WTC11 (cell line): ENCODE measurements at regions not wholly inside any gene's neighbourhood (a gene's known extent, or its start where the extent isn't known, plus 50 kb on each side); places are given as distances from the start of the nearest gene placed in this dataset.

Source experiments
- ATAC-seq: fragments of 200-7000 bp; cut with Tn5 transposase; 2 replicates; pipeline ENCODE4 v1.10.0; 2021; ENCODE audit warnings: mild to moderate bottlenecking, moderate library complexity
- CTCF ChIA-PET: fragments of 300-600 bp; sonication (Branson Sonifier 250); formaldehyde crosslinking; loops from one replicate; lab custom pipeline; 2021; ENCODE audit warnings: antibody characterized with exemption; lab: Charles Lee
- POLR2A ChIA-PET: fragments of 350-600 bp; sonication (Branson Sonifier 250); formaldehyde crosslinking; loops from one replicate; lab custom pipeline; 2021; ENCODE audit warnings: antibody characterized with exemption; lab: Charles Lee
- DNase-seq: peaks from one replicate; pipeline ENCODE4 v3.0.0; 2021; ENCODE audit warnings: low spot score
- H3K27ac Mint-ChIP-seq: 2 replicates; pipeline ENCODE4 v1.8.0; 2021; ENCODE audit warnings: mixed read lengths
- H3K27me3 Mint-ChIP-seq: 2 replicates; pipeline ENCODE4 v1.8.0; 2021; ENCODE audit warnings: low read depth, mild to moderate bottlenecking, moderate library complexity, mixed read lengths
- H3K36me3 Mint-ChIP-seq: 2 replicates; pipeline ENCODE4 v1.8.0; 2021; ENCODE audit warnings: mixed read lengths
- H3K4me1 Mint-ChIP-seq: 2 replicates; pipeline ENCODE4 v1.8.0; 2022; ENCODE audit warnings: mixed read lengths
- H3K4me3 Mint-ChIP-seq: 2 replicates; pipeline ENCODE4 v1.8.0; 2021; ENCODE audit warnings: mild to moderate bottlenecking, moderate library complexity, mixed read lengths
- H3K9me3 Mint-ChIP-seq: 2 replicates; pipeline ENCODE4 v1.8.0; 2021; ENCODE audit warnings: mixed read lengths
- ATF3 ChIP-seq: sonication (generic); formaldehyde crosslinking; conservative IDR thresholded peaks from 2 replicates; pipeline ENCODE4 v1.8.1; 2022; ENCODE audit warnings: mild to moderate bottlenecking, missing genetic modification reagents
- E2F1 ChIP-seq: sonication (generic); formaldehyde crosslinking; IDR thresholded peaks from 2 replicates; pipeline ENCODE4 v1.8.0; 2022; ENCODE audit warnings: mild to moderate bottlenecking, missing genetic modification reagents
- E2F4 ChIP-seq: sonication (generic); formaldehyde crosslinking; IDR thresholded peaks from 2 replicates; pipeline ENCODE4 v1.8.1; 2022; ENCODE audit warnings: low read depth, mild to moderate bottlenecking, moderate library complexity, missing genetic modification reagents, borderline replicate concordance
- GRHL2 ChIP-seq: fragments of 250-450 bp; sonication (Bioruptor Pico); IDR thresholded peaks from 2 replicates; pipeline ENCODE4 v1.8.0; 2022; ENCODE audit warnings: mild to moderate bottlenecking, moderate library complexity; ENCODE audit not compliant: insufficient replicate concordance, severe bottlenecking
- MLX ChIP-seq: sonication (generic); formaldehyde crosslinking; IDR thresholded peaks from 2 replicates; pipeline ENCODE4 v1.8.1; 2023; ENCODE audit warnings: mild to moderate bottlenecking, missing genetic modification reagents, moderate library complexity
- MXD4 ChIP-seq: fragments of 250-450 bp; sonication (Bioruptor Pico); IDR thresholded peaks from 2 replicates; pipeline ENCODE4 v1.8.0; 2021; ENCODE audit warnings: mild to moderate bottlenecking, moderate library complexity, borderline replicate concordance
- NFYB ChIP-seq: sonication (generic); formaldehyde crosslinking; conservative IDR thresholded peaks from 2 replicates; pipeline ENCODE4 v1.8.0; 2022; ENCODE audit warnings: low read depth, missing genetic modification reagents
- NR3C1 ChIP-seq: sonication (generic); formaldehyde crosslinking; conservative IDR thresholded peaks from 2 replicates; pipeline ENCODE4 v1.8.1; 2023; ENCODE audit warnings: low read depth, mild to moderate bottlenecking, missing genetic modification reagents
- OVOL2 ChIP-seq: fragments of 250-450 bp; sonication (Bioruptor Pico); IDR thresholded peaks from 2 replicates; pipeline ENCODE4 v1.9.0; 2021; ENCODE audit warnings: mild to moderate bottlenecking, borderline replicate concordance
- PRDM15 ChIP-seq: sonication (generic); formaldehyde crosslinking; IDR thresholded peaks from 2 replicates; pipeline ENCODE4 v1.8.0; 2022; ENCODE audit warnings: missing genetic modification reagents
- PRRX2 ChIP-seq: fragments of 250-450 bp; sonication (Bioruptor Pico); IDR thresholded peaks from 2 replicates; pipeline ENCODE4 v1.8.0; 2021; ENCODE audit warnings: mild to moderate bottlenecking
- RELA ChIP-seq: sonication (generic); formaldehyde crosslinking; IDR thresholded peaks from 2 replicates; pipeline ENCODE4 v1.8.1; 2022; ENCODE audit warnings: missing genetic modification reagents, mild to moderate bottlenecking, borderline replicate concordance
- SOX15 ChIP-seq: fragments of 250-450 bp; sonication (Bioruptor Pico); IDR thresholded peaks from 2 replicates; pipeline ENCODE4 v1.9.0; 2021; ENCODE audit warnings: mild to moderate bottlenecking
- TCF7 ChIP-seq: sonication (generic); formaldehyde crosslinking; IDR thresholded peaks from 2 replicates; pipeline ENCODE4 v1.8.0; 2022; ENCODE audit warnings: mild to moderate bottlenecking, low read depth, missing genetic modification reagents, moderate library complexity
- ZMAT4 ChIP-seq: fragments of 250-450 bp; sonication (Bioruptor Pico); IDR thresholded peaks from 2 replicates; pipeline ENCODE4 v1.9.0; 2021; ENCODE audit warnings: mild to moderate bottlenecking
- ZNF138 ChIP-seq: sonication (generic); formaldehyde crosslinking; conservative IDR thresholded peaks from 2 replicates; pipeline ENCODE4 v1.8.1; 2022; ENCODE audit warnings: mild to moderate bottlenecking, moderate library complexity, missing genetic modification reagents
- ZNF281 ChIP-seq: sonication (generic); formaldehyde crosslinking; IDR thresholded peaks from 2 replicates; pipeline ENCODE4 v1.8.0; 2023; ENCODE audit warnings: mild to moderate bottlenecking, missing genetic modification reagents
- ZNF416 ChIP-seq: fragments of 250-450 bp; sonication (Bioruptor Pico); IDR thresholded peaks from 2 replicates; pipeline ENCODE4 v1.9.0; 2021; ENCODE audit warnings: mild to moderate bottlenecking, inconsistent platforms
- ZNF512 ChIP-seq: sonication (generic); formaldehyde crosslinking; IDR thresholded peaks from 2 replicates; pipeline ENCODE4 v1.8.1; 2022; ENCODE audit warnings: missing genetic modification reagents, borderline replicate concordance
- ZNF671 ChIP-seq: fragments of 250-450 bp; sonication (Bioruptor Pico); IDR thresholded peaks from 2 replicates; pipeline ENCODE4 v1.8.0; 2021; ENCODE audit warnings: mild to moderate bottlenecking

GRCh38 chrX:129025376-129025775 is 497.9 kb downstream of the SMARCA1 start (continued):
- TF ChIP-seq ZNF416 (CRISPR knock-in tag) (no peak), RELA (no peak), SOX15 (no peak), MXD4 (CRISPR knock-in tag) (no peak), NR3C1 (CRISPR knock-in tag) (no peak), OVOL2 (CRISPR knock-in tag) (no peak), PRRX2 (CRISPR knock-in tag) (no peak), NFYB (CRISPR knock-in tag) (no peak)

- H3K36me3 Mint-ChIP-seq: peaks cover 9% of the 10 kb centered on the region
- H3K9me3 Mint-ChIP-seq: peaks cover 11% of the 10 kb centered on the region
- POLR2A ChIA-PET: no interaction called here
- no peak overlapping the region for H3K4me3 Mint-ChIP-seq
- no peak overlapping the region for H3K27ac Mint-ChIP-seq
- CTCF ChIA-PET: no interaction called here
- TF ChIP-seq ZNF671 (CRISPR knock-in tag): no peak
- peaks cover 26% of the 10 kb centered on the region for H3K4me1 Mint-ChIP-seq
- ATAC-seq: no peak
- H3K27me3 Mint-ChIP-seq: no peaks in the 10 kb centered on the region
- no peak for DNase-seq
Observed at GRCh38 chrX:129019412-129019811, 503.9 kb downstream of the SMARCA1 start.

GRCh38 chrX:129015381-129015780 is 507.9 kb downstream of the SMARCA1 start:
- DNase-seq (no peak), ATAC-seq (no peak)
- H3K4me1 Mint-ChIP-seq: peaks cover 31% of the 10 kb centered on the region
- no peak overlapping the region for H3K27ac Mint-ChIP-seq
- H3K9me3 Mint-ChIP-seq: no peaks in the 10 kb centered on the region
- CTCF ChIA-PET: interaction anchor here (1.6 kb wide), 1 partner anchor 9 kb away, joined by 3 read pairs; no protein-coding TSS in a partner anchor
- POLR2A ChIA-PET: no interaction called here
- no peaks in the 10 kb centered on the region for H3K27me3 Mint-ChIP-seq
- H3K4me3 Mint-ChIP-seq: no peak overlapping the region
- H3K36me3 Mint-ChIP-seq: no peaks in the 10 kb centered on the region
- TF ChIP-seq ZMAT4 (CRISPR knock-in tag): no peak
- no peak for TF ChIP-seq ATF3 (CRISPR knock-in tag)
- TF ChIP-seq MLX (CRISPR knock-in tag): no peak
- TF ChIP-seq TCF7 (CRISPR knock-in tag): no peak
- no peak for TF ChIP-seq ZNF281 (CRISPR knock-in tag)
- TF ChIP-seq GRHL2 (CRISPR knock-in tag): no peak
- TF ChIP-seq E2F4 (CRISPR knock-in tag): no peak
- TF ChIP-seq ZNF138 (CRISPR knock-in tag): no peak
- TF ChIP-seq ZNF512 (CRISPR knock-in tag): no peak
- no peak for TF ChIP-seq PRDM15 (CRISPR knock-in tag)
- no peak for TF ChIP-seq E2F1 (CRISPR knock-in tag)
